Activated B cell treated with CpG ODN at 0.5 μM for 24 hours (primary cell): ENCODE measurements at regions not wholly inside any gene's neighbourhood (a gene's known extent, or its start where the extent isn't known, plus 50 kb on each side); places are given as distances from the start of the nearest gene placed in this dataset.

Source experiments
- ATAC-seq: fragments of 200-7000 bp; cut with Tn5 transposase; one replicate; pipeline ENCODE4 v1.10.0; 2021; ENCODE audit warnings: low read depth, mild to moderate bottlenecking, moderate library complexity
- CTCF ChIA-PET: fragments of 350-600 bp; sonication (Branson Sonifier 250); formaldehyde crosslinking; loops from one replicate; lab custom pipeline; 2021; ENCODE audit warnings: antibody characterized with exemption; lab: Charles Lee
- POLR2A ChIA-PET: fragments of 350-600 bp; sonication (Branson Sonifier 250); formaldehyde crosslinking; loops from one replicate; lab custom pipeline; 2021; ENCODE audit warnings: antibody characterized with exemption; lab: Charles Lee
- DNase-seq: peaks from one replicate; pipeline ENCODE4 v3.0.0; 2022
- H3K27ac Mint-ChIP-seq: one replicate; pipeline ENCODE4 v1.8.0; 2020; ENCODE audit warnings: mixed read lengths
- H3K27me3 Mint-ChIP-seq: one replicate; pipeline ENCODE4 v1.8.0; 2021; ENCODE audit warnings: mixed read lengths
- H3K36me3 Mint-ChIP-seq: one replicate; pipeline ENCODE4 v1.8.0; 2021; ENCODE audit warnings: low read depth, mixed read lengths
- H3K4me1 Mint-ChIP-seq: one replicate; pipeline ENCODE4 v1.8.0; 2021; ENCODE audit warnings: mixed read lengths
- H3K4me3 Mint-ChIP-seq: one replicate; pipeline ENCODE4 v1.8.0; 2020; ENCODE audit warnings: mild to moderate bottlenecking, mixed read lengths
- H3K9me3 Mint-ChIP-seq: one replicate; pipeline ENCODE4 v1.8.0; 2020; ENCODE audit warnings: mixed read lengths
- intact Hi-C: fragments of 100-400 bp; cut with micrococcal nuclease; formaldehyde crosslinking; loops from one replicate; pipeline ENCODE4 v1.15.1; 2024
- TF ChIP-seq, protein P1 (sequence below): fragments of 200-600 bp; IDR thresholded peaks from one replicate; pipeline ENCODE4 v1.8.0; 2022; ENCODE audit warnings: antibody characterized with exemption, mild to moderate bottlenecking

DNA sequence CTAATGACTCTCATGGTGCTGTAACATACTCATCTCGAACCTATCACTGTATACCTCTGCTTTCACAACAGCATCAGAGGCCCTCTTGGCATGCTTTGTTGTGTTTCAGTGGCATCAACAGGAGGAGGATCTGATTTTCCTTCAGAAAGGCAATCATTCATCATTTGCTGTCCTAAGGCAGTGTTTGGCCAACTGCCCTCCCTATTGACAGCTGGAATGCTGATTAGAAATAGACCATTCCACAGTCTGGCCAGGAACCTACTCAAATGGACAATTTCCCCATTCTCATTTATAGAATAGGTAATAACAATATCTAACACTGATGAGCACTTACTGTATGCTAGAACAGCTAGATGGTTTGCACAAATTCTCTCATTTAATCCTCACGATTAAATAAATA, 310.6 kb upstream of the PTBP2 start:
- no peak overlapping the region for H3K27ac Mint-ChIP-seq
- TF ChIP-seq, protein P1, sequence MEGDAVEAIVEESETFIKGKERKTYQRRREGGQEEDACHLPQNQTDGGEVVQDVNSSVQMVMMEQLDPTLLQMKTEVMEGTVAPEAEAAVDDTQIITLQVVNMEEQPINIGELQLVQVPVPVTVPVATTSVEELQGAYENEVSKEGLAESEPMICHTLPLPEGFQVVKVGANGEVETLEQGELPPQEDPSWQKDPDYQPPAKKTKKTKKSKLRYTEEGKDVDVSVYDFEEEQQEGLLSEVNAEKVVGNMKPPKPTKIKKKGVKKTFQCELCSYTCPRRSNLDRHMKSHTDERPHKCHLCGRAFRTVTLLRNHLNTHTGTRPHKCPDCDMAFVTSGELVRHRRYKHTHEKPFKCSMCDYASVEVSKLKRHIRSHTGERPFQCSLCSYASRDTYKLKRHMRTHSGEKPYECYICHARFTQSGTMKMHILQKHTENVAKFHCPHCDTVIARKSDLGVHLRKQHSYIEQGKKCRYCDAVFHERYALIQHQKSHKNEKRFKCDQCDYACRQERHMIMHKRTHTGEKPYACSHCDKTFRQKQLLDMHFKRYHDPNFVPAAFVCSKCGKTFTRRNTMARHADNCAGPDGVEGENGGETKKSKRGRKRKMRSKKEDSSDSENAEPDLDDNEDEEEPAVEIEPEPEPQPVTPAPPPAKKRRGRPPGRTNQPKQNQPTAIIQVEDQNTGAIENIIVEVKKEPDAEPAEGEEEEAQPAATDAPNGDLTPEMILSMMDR = no peak
- H3K4me1 Mint-ChIP-seq = no peaks in the 10 kb centered on the region
- H3K36me3 Mint-ChIP-seq = no peaks in the 10 kb centered on the region
- no peaks in the 10 kb centered on the region for H3K27me3 Mint-ChIP-seq
- ChIA-PET CTCF (no interaction called here), POLR2A (no interaction called here)
- no peak for DNase-seq
- intact Hi-C loops = no loop called here
- H3K9me3 Mint-ChIP-seq = no peaks in the 10 kb centered on the region
- H3K4me3 Mint-ChIP-seq = no peak overlapping the region
- no peak for ATAC-seq

DNA sequence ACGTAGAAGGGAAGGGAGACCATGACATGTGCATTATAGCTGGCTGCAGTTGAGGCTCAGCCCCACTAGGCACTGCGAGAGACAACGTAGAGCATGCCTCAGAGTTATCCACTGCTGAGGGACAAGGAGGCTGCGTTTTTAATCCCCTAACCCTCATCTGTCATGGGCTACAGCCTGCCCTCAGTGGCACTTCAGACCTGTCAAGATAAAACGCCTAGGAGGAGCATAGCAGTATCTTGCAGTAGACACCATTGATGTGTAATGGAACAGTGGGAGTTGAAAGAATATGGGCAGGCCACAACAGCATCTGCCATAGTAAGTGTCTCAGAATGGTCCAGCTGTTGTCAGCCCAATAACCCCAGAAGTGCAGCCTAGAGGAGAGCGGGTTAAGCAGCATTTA, 307.0 kb upstream of the PTBP2 start:
- POLR2A ChIA-PET = no interaction called here
- intact Hi-C loops = no loop called here
- DNase-seq (no peak), ATAC-seq (no peak)
- no peak overlapping the region for H3K27ac Mint-ChIP-seq
- H3K9me3 Mint-ChIP-seq = no peaks in the 10 kb centered on the region
- no peaks in the 10 kb centered on the region for H3K4me1 Mint-ChIP-seq
- no peak overlapping the region for H3K4me3 Mint-ChIP-seq
- TF ChIP-seq, protein P1 = no peak
- H3K36me3 Mint-ChIP-seq = no peaks in the 10 kb centered on the region
- H3K27me3 Mint-ChIP-seq = no peaks in the 10 kb centered on the region
- CTCF ChIA-PET = no interaction called here

DNA sequence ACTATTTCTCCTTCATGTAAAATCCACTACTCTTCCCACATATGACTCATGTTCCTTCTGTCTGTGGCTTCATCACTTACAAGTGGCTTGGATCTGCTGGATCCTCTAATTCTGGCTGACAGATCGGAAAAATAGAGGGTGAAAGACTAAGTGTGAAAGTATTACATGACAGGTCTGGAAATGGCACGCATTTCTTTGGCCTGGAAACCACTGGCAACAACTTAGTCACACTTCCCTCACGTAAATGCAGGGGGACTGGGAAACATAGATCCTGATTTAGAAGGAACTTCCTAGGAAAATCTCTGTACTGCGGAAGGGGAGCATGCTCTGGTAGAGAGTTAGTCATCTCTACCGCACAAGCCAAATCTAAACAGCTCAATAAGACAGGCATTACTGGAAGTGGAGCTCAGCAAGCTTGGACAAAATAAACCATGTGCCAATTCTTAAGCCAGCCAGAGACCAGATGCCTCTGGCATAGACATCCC, 305.4 kb upstream of the PTBP2 start:
- H3K27me3 Mint-ChIP-seq = no peaks in the 10 kb centered on the region
- intact Hi-C loops = no loop called here
- no peaks in the 10 kb centered on the region for H3K9me3 Mint-ChIP-seq
- DNase-seq (no peak), ATAC-seq (no peak)
- no peaks in the 10 kb centered on the region for H3K4me1 Mint-ChIP-seq
- TF ChIP-seq, protein P1 = no peak
- H3K27ac Mint-ChIP-seq = no peak overlapping the region
- POLR2A ChIA-PET = no interaction called here
- no peaks in the 10 kb centered on the region for H3K36me3 Mint-ChIP-seq
- CTCF ChIA-PET = no interaction called here
- H3K4me3 Mint-ChIP-seq = no peak overlapping the region

DNA sequence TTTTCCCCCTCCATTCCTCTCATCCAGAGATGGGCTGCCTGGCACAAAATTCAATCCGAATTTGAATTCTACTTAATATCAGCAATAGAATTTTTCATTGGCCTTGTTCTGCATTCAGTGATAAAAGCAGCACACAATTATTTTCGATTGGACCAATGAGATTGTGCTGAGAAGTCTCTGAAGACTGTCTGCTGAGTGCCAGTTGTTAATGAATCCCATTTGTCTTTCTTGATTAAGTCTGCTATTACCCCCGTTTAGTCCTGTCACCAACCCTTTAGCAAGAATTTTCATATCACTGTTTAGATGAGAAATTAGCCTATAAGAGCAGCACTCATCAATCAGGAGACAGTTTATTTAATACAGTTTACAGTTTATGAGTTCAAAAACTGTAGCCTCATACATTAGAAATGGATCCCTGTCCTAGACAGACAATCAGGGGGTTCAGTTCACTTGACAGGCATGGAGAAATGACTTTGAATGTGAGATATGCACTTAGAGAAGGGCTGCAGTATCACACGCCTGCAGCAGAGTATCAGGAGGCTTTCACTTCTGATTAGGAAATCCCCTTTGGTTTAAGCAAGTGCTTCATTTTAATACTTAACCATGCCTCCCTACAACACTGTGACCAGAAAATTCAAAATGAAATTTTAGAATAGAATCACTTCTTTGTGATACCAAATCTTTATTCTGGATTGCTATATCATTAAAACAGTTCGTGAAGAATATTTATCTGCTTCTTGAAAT, 304.7 kb upstream of the PTBP2 start:
- CTCF ChIA-PET = no interaction called here
- TF ChIP-seq, protein P1 = no peak
- H3K27ac Mint-ChIP-seq = no peak overlapping the region
- no peaks in the 10 kb centered on the region for H3K4me1 Mint-ChIP-seq
- no peak overlapping the region for H3K4me3 Mint-ChIP-seq
- DNase-seq = no peak
- intact Hi-C loops = no loop called here
- POLR2A ChIA-PET = no interaction called here
- H3K9me3 Mint-ChIP-seq = no peaks in the 10 kb centered on the region
- H3K27me3 Mint-ChIP-seq = no peaks in the 10 kb centered on the region
- H3K36me3 Mint-ChIP-seq = no peaks in the 10 kb centered on the region
- ATAC-seq = no peak

DNA sequence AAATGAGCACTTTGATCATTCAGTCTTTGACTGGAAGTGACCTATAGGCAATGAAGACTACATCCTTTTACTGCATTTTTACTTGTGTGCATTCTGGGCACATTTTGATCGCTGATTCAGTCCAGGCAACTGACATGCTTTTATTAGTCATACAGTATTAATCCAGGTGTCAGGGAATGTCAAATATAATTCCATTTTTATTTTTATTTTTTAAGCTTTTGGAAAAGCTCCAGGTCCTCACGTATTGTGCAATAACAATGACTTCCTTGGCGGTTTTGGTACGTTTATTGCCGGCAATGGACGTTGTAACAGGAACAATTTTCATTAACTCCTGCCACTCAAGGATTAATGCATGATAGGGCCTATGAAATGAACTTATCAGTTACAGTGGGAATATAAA, 302.6 kb upstream of the PTBP2 start:
- Mint-ChIP-seq H3K4me1 (no peaks in the 10 kb centered on the region), H3K27ac (no peak overlapping the region), H3K27me3 (no peaks in the 10 kb centered on the region), H3K9me3 (no peaks in the 10 kb centered on the region), H3K4me3 (no peak overlapping the region), H3K36me3 (no peaks in the 10 kb centered on the region)
- intact Hi-C loops = no loop called here
- ATAC-seq = no peak
- DNase-seq = no peak
- ChIA-PET POLR2A (no interaction called here), CTCF (no interaction called here)
- TF ChIP-seq, protein P1 = no peak
